ENCODE measurements at regions not wholly inside any gene's neighbourhood (a gene's known extent, or its start where the extent isn't known, plus 50 kb on each side); places are given as distances from the start of the nearest gene placed in this dataset.
"Not testable (repeated sequence)": the region's sequence is repeated elsewhere in the genome, so short reads cannot be mapped to it uniquely, and the experiment has no call there.

DNA sequence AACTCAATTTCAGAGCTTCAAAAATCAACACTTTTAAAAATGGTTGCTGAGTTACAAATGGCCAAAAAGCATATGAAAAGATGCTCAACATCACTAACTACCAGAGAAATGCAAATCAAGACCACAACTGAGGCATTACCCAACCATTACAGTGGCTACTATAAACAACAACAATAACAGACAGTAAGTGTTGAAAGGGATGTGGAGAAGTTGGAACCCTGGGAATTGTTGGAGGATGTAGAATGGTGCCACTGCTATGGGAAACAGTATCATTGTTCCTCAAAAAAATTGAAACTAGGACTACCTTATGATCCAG is 173.3 kb upstream of the SPRED2 start:
- Histone ChIP-seq H3K27ac (no peak overlapping the region), H3K9me3 (no peaks in the 10 kb centered on the region), H3K36me3 (ENCODE audit: low read depth, missing control alignments) (no peaks in the 10 kb centered on the region), H3K4me3 (no peak overlapping the region), H3K4me1 (no peaks in the 10 kb centered on the region), H3K27me3 (no peaks in the 10 kb centered on the region)
- TF ChIP-seq, protein P1, sequence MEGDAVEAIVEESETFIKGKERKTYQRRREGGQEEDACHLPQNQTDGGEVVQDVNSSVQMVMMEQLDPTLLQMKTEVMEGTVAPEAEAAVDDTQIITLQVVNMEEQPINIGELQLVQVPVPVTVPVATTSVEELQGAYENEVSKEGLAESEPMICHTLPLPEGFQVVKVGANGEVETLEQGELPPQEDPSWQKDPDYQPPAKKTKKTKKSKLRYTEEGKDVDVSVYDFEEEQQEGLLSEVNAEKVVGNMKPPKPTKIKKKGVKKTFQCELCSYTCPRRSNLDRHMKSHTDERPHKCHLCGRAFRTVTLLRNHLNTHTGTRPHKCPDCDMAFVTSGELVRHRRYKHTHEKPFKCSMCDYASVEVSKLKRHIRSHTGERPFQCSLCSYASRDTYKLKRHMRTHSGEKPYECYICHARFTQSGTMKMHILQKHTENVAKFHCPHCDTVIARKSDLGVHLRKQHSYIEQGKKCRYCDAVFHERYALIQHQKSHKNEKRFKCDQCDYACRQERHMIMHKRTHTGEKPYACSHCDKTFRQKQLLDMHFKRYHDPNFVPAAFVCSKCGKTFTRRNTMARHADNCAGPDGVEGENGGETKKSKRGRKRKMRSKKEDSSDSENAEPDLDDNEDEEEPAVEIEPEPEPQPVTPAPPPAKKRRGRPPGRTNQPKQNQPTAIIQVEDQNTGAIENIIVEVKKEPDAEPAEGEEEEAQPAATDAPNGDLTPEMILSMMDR (IDR thresholded peaks at IDR 0.05) = no peak
- TF ChIP-seq POLR2A (IDR thresholded peaks at IDR 0.05) = no peak
- intact Hi-C loops (cut with DNase I; ENCODE audit: low total_unique reads) = no loop called here
- no peak for DNase-seq

DNA sequence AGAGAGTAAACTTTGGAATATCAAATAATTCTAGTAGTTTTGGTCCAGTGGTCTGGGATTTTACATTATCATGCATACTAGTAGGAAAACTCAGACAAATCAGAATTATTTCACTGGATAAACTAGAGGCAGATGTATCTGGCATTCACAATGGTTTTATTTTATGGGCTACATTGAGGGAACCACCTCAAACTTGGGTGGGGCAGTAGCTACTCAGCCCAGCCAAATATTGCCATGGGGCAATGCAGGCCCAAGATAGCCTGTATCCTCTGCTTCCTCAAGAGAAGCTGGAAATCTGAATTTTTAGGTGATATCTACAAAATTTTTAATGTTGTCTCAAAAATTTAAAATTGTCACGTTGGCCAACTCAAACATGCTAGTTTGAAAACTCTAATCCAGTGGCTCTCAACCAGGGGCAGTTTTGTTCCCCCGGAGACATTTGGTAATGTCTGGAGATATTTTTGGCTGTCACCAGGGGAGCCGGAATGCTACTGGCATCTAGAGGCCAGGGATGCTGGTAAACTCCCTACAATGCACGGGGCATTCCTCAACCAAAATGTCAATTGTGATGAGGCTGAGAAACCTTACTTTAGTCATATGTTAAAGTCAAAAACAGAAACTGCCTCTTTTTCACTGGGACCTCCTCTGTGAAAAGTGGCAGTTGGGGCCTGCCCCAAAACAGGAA is 172.8 kb upstream of the SPRED2 start:
- H3K4me1 ChIP-seq = no peaks in the 10 kb centered on the region
- no peaks in the 10 kb centered on the region for H3K9me3 ChIP-seq
- H3K36me3 ChIP-seq (ENCODE audit: low read depth, missing control alignments) = no peaks in the 10 kb centered on the region
- 88 to 89% methylated on average over 4 of the region's 4 CpGs for WGBS, 2 donors
- H3K4me3 ChIP-seq = no peak overlapping the region
- TF ChIP-seq POLR2A (IDR thresholded peaks at IDR 0.05) = no peak
- TF ChIP-seq, protein P1 (IDR thresholded peaks at IDR 0.05) = no peak
- H3K27ac ChIP-seq = no peak overlapping the region
- intact Hi-C loops (cut with DNase I; ENCODE audit: low total_unique reads) = no loop called here
- no peak for DNase-seq
- H3K27me3 ChIP-seq = no peaks in the 10 kb centered on the region

DNA sequence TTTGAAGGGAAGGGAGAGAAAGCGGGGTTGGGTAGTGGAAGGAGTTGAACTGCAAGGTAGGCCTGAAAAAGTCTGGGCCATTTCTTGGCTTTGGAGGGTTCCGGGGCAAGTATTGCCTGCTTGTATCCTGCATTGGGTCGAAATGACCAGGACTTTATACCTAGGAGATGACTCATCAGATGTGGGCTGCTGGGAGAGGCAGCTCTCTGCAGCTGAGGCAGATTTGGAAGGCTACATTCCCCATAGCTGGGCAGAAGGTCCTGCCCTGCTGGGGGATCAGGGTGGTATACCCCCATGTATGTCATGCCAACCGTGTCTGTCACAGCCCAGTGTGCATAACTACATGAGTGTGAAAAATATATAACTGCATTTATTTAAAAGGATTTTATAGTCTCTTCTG is 171.8 kb upstream of the SPRED2 start:
- WGBS, 2 donors = 88 to 92% methylated on average over 4 of the region's 4 CpGs
- H3K9me3 ChIP-seq = no peaks in the 10 kb centered on the region
- no peak overlapping the region for H3K27ac ChIP-seq
- no peaks in the 10 kb centered on the region for H3K4me1 ChIP-seq
- no peak for DNase-seq
- H3K27me3 ChIP-seq = no peaks in the 10 kb centered on the region
- TF ChIP-seq, protein P1 (IDR thresholded peaks at IDR 0.05) = no peak
- no peak for TF ChIP-seq POLR2A (IDR thresholded peaks at IDR 0.05)
- no peak overlapping the region for H3K4me3 ChIP-seq
- intact Hi-C loops (cut with DNase I; ENCODE audit: low total_unique reads) = no loop called here
- H3K36me3 ChIP-seq (ENCODE audit: low read depth, missing control alignments) = no peaks in the 10 kb centered on the region

DNA sequence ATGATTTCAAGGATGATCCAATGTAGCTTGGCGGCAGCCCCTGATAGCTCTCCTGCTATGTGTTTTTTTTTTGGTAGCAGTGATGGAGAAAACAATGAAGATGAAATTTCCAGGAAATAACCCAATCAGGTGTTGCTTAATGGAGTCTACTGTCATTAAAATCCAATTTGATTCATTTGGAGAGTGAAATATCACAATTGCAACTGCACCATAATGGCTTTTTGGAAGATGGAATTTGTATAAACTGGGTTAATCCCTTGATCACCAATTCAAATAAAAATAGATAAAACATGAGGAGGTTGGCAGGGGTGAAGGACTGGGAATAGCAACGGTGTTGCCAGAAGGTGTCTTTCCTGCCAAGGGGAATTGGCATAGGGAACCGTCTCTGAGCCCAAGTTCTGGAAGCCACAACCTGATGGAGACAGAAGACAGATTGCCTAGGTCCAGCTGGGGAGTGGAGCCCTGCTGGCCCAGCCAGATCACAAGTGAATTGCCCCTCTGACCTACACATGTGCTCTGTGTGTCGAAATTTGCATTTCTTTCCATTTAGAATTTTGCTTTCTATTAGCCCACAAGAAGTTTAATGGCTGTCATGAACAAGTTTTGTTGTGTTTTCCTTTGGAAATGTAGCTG is 170.3 kb upstream of the SPRED2 start:
- no peaks in the 10 kb centered on the region for H3K9me3 ChIP-seq
- H3K4me1 ChIP-seq = no peaks in the 10 kb centered on the region
- H3K36me3 ChIP-seq (ENCODE audit: low read depth, missing control alignments) = no peaks in the 10 kb centered on the region
- H3K4me3 ChIP-seq = no peak overlapping the region
- H3K27me3 ChIP-seq = no peaks in the 10 kb centered on the region
- no peak overlapping the region for H3K27ac ChIP-seq
- TF ChIP-seq, protein P1 (IDR thresholded peaks at IDR 0.05) = no peak
- TF ChIP-seq POLR2A (IDR thresholded peaks at IDR 0.05) = no peak
- intact Hi-C loops (cut with DNase I; ENCODE audit: low total_unique reads) = no loop called here
- WGBS, 2 donors = 82 to 87% methylated on average over 4 of the region's 4 CpGs
- no peak for DNase-seq

DNA sequence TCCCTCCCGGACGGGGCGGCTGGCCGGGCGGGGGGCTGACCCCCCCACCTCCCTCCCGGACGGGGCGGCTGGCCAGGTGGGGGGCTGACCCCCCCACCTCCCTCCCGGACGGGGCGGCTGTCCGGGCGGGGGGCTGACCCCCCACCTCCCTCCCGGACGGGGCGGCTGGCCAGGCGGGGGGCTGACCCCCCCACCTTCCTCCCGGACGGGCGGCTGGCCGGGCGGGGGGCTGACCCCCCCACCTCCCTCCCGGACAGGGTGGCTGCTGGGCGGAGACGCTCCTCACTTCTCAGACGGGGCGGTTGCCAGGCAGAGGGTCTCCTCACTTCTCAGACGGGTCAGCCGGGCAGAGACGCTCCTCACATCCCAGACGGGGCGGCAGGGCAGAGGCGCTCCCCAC is 168.5 kb upstream of the SPRED2 start:
- H3K36me3 ChIP-seq (ENCODE audit: low read depth, missing control alignments); H3K27me3 ChIP-seq; H3K9me3 ChIP-seq; H3K4me3 ChIP-seq; DNase-seq; H3K27ac ChIP-seq; H3K4me1 ChIP-seq; intact Hi-C loops (cut with DNase I; ENCODE audit: low total_unique reads): not testable (repeated sequence)
- 100% methylated on average over 11 of the region's 33 CpGs; no CpG with 5 or more reads in 1 of the 2 donors for WGBS, 2 donors

DNA sequence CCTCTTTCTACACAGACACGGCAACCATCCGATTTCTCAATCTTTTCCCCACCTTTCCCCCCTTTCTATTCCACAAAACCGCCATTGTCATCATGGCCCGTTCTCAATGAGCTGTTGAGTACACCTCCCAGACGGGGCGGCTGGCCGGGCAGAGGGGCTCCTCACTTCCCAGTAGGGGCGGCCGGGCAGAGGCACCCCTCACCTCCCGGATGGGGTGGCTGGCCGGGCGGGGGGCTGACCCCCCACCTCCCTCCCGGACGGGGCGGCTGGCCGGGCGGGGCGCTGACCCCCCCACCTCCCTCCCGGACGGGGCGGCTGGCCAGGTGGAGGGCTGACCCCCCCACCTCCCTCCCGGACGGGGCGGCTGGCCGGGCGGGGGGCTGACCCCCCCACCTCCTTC is 168.0 kb upstream of the SPRED2 start:
- H3K9me3 ChIP-seq; H3K27me3 ChIP-seq; intact Hi-C loops (cut with DNase I; ENCODE audit: low total_unique reads); DNase-seq; H3K4me3 ChIP-seq; H3K27ac ChIP-seq; H3K4me1 ChIP-seq; H3K36me3 ChIP-seq (ENCODE audit: low read depth, missing control alignments): not testable (repeated sequence)
- WGBS, 2 donors = no CpG with 5 or more reads among the region's 26 CpGs
